HEK293T (cell line): ENCODE measurements at regions not wholly inside any gene's neighbourhood (a gene's known extent, or its start where the extent isn't known, plus 50 kb on each side); places are given as distances from the start of the nearest gene placed in this dataset.

Experiments
- CTCF ChIA-PET: fragments of 350-600 bp; formaldehyde crosslinking; extraction: SDS; loops from one replicate; lab custom pipeline; 2021; ENCODE audit warnings: antibody characterized with exemption, inconsistent platforms; lab: Yijun Ruan, JAX
- POLR2A ChIA-PET: fragments of 350-600 bp; formaldehyde crosslinking; extraction: SDS; loops from one replicate; lab custom pipeline; 2020; ENCODE audit warnings: antibody characterized with exemption, inconsistent platforms; lab: Yijun Ruan, JAX
- DNase-seq: peaks from one replicate; pipeline ENCODE4 v3.0.0; 2012; ENCODE audit warnings: mixed read lengths; ENCODE audit errors: extremely low spot score
- ARNT ChIP-seq: fragments of 450-650 bp; IDR thresholded peaks from 2 replicates; pipeline ENCODE4 v1.6.1; 2017; ENCODE audit warnings: mild to moderate bottlenecking
- BHLHE40 ChIP-seq: fragments of 450-650 bp; IDR thresholded peaks from 2 replicates; pipeline ENCODE4 v1.6.1; 2016; ENCODE audit warnings: mild to moderate bottlenecking, moderate library complexity, borderline replicate concordance
- CTBP1 ChIP-seq: fragments of 450-650 bp; IDR thresholded peaks from 2 replicates; pipeline ENCODE4 v1.6.1; 2016; ENCODE audit warnings: borderline replicate concordance
- ELF4 ChIP-seq: fragments of 450-650 bp; IDR thresholded peaks from 2 replicates; pipeline ENCODE4 v1.6.1; 2017; ENCODE audit warnings: antibody characterized with exemption
- FOXA1 ChIP-seq: fragments of 450-650 bp; IDR thresholded peaks from 2 replicates; pipeline ENCODE4 v1.6.1; 2016; ENCODE audit warnings: mild to moderate bottlenecking
- FOXK2 ChIP-seq: fragments of 450-650 bp; IDR thresholded peaks from 2 replicates; pipeline ENCODE4 v1.6.1; 2016; ENCODE audit warnings: mild to moderate bottlenecking
- FOXM1 ChIP-seq: fragments of 450-650 bp; IDR thresholded peaks from 2 replicates; pipeline ENCODE4 v1.6.1; 2017; ENCODE audit warnings: mild to moderate bottlenecking, borderline replicate concordance
- HDGF ChIP-seq: fragments of 450-650 bp; IDR thresholded peaks from 2 replicates; pipeline ENCODE4 v1.6.1; 2017; ENCODE audit warnings: antibody characterized with exemption, borderline replicate concordance
- L3MBTL2 ChIP-seq: fragments of 450-650 bp; conservative IDR thresholded peaks from 2 replicates; pipeline ENCODE4 v1.6.1; 2016; ENCODE audit warnings: mild to moderate bottlenecking
- LEF1 ChIP-seq: fragments of 450-650 bp; IDR thresholded peaks from 2 replicates; pipeline ENCODE4 v1.6.1; 2017; ENCODE audit warnings: mild to moderate bottlenecking, borderline replicate concordance
- NFRKB ChIP-seq: fragments of 450-650 bp; IDR thresholded peaks from 2 replicates; pipeline ENCODE4 v1.6.1; 2016; ENCODE audit warnings: mild to moderate bottlenecking, moderate library complexity
- PKNOX1 ChIP-seq: fragments of 450-650 bp; IDR thresholded peaks from 2 replicates; pipeline ENCODE4 v1.6.1; 2016
- SP1 ChIP-seq: fragments of 450-650 bp; IDR thresholded peaks from 2 replicates; pipeline ENCODE4 v1.6.1; 2017
- SUZ12 ChIP-seq: fragments of 450-650 bp; IDR thresholded peaks from 2 replicates; pipeline ENCODE4 v1.6.1; 2016; ENCODE audit warnings: mild to moderate bottlenecking
- TARDBP ChIP-seq: fragments of 450-650 bp; IDR thresholded peaks from 2 replicates; pipeline ENCODE4 v1.6.1; 2016
- ZNF384 ChIP-seq: fragments of 450-650 bp; IDR thresholded peaks from 2 replicates; pipeline ENCODE4 v1.6.1; 2016

DNA sequence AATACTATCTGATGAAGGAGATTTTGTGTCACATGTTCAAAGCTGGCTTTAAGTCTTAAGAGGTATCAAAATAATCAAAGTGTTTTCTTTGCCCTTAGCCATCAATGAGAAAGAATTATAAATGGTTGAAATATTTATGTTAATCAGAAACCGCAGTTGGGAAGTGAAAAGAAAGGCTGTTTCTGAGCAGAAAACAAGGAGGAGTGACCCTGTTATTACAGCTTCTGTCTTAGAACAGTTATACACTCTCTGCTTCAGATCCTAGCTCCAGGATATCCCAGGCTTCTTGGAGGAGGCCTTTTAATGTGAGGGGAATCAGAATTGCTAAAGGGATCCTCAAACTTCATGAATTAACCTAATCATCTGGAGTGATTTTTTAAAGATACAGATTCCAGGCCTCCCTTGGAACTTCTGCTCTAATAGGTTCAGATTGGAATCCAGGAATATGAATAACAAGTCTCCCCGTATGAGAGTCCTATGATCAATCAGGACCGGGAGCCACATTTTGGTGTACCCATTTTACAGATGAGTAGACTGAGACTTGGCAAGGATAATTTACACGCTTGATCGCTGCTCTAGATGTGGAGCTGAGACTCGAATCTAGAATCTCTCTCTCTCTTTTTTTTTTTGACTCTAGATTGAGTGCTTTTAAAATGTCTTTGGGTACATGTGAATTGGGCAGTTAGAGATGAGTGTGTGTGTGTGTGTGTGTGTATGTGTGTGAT, 50.8 kb upstream of the JAG1 start:
- POLR2A ChIA-PET, result no interaction called here
- CTCF ChIA-PET, result no interaction called here
- no peak for TF ChIP-seq LEF1
- TF ChIP-seq SP1, result no peak
- no peak for TF ChIP-seq PKNOX1
- no peak for TF ChIP-seq TARDBP
- TF ChIP-seq FOXK2, result no peak
- no peak for TF ChIP-seq L3MBTL2
- no peak for TF ChIP-seq ZNF384
- TF ChIP-seq ARNT, result no peak
- TF ChIP-seq FOXM1, result no peak
- TF ChIP-seq CTBP1, result no peak
- no peak for TF ChIP-seq NFRKB
- TF ChIP-seq HDGF, result no peak
- no peak for TF ChIP-seq SUZ12
- DNase-seq, result no peak

DNA sequence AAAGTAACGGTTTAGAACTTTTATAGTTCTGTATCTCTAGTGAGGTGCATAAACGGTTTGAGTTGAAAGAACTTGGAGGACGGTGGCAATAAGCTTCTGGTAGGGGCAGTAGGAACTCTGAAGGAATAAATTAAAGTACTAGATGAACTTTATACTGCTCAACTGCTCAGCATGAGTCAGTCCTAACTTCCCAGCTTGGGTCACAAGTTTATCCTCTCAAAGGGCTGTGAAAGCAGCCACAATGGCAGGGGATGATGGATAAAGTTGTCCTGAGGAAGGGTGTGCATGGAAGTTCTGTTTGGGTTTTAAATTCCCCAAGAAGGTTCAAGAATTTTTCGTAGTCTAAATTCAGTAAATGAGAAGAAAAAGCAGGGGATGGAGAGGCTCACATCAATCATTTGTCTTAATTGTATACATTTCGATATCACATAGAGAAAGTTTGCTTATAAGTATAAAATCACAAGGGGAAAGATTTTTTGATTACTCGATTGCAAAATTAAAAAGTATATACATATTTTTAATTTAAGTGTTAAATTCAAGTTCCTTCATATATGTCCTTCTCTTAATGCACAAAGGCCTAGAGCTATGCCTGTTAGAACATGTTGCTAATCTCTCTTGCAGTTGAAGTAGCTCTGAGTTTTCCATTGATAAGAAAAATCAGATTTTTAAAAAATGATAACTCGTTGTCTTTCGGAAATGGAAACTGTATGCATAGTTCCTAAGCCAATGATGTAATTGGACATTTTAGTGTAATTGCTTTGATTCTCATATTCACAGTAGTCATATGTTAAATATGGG, 55.3 kb upstream of the JAG1 start:
- DNase-seq, result no peak
- no peak for TF ChIP-seq ARNT
- TF ChIP-seq NFRKB, result no peak
- ChIA-PET CTCF (interaction anchor here (0.8 kb wide), 1 partner anchor 163 kb away, joined by 3 read pairs; no protein-coding TSS in a partner anchor), POLR2A (no interaction called here)

DNA sequence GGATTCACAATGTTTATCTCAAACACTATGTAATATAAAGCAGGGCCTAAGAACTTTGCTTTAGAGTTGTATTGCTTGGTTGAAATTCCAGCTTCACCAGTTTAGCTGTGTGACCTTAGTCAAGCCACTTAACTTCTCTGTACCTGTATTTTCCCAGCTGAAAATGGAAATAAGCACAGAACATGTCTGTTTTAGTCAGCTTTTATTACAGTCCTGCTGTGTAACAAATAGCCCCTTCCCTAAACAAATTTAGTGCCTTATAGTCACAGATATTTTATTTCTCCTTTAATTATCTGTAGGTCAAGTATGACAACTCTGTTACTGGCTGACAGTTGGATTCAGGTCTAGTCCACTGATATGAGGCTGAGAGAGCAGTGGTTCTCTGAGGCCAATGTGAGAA, 56.0 kb upstream of the JAG1 start:
- no peak for TF ChIP-seq SUZ12
- TF ChIP-seq ELF4, result no peak
- TF ChIP-seq ZNF384, result no peak
- TF ChIP-seq NFRKB, result no peak
- TF ChIP-seq LEF1, result no peak
- no peak for TF ChIP-seq FOXK2
- TF ChIP-seq HDGF, result no peak
- TF ChIP-seq PKNOX1, result no peak
- TF ChIP-seq L3MBTL2, result no peak
- POLR2A ChIA-PET, result no interaction called here

GRCh38 chr20:10730629-10731183, 56.9 kb upstream of the JAG1 start:
- CTCF ChIA-PET, result no interaction called here
- POLR2A ChIA-PET, result no interaction called here
- DNase-seq, result no peak

More for the DNA sequence above, 56.0 kb upstream of the JAG1 start:
- CTCF ChIA-PET, result no interaction called here
- DNase-seq, result no peak

DNA sequence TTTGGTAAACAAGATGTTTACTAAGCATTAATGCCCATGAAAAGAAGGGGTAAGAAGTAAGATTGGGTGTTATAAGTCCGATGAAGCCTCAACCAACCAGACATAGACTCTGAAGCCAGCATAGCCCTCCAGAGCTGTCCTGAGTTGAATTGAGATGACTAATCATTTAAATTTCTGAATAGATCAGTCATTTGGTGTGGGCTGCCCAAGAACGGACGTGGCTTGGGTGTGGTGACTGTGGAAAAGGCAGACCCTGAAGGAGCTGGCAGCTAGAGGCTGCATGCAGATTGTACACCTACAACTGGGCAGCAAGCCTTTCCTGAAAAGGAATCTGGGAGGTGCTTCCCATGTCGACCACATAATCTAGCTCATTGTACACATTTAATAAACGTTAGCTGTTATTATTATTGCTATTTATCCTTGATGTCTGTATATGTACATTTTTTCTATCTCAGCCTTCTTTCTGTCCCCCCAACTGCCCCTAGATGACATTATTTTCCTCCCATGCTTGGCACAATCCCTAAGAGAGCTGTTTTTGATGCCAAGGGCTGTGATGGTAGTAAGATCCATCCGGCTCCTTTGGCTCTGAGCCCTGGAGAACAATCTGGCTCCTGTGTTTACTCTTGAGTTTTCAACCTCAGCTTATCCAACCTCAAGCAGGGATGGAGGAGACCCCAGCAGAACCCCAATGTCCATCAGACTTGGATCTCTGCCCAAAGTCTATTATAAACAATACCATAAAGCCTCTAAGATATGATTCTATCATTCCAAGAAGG, 57.6 kb upstream of the JAG1 start:
- ChIA-PET POLR2A (no interaction called here), CTCF (no interaction called here)
- no peak for DNase-seq
- TF ChIP-seq ARNT (no peak), PKNOX1 (no peak), FOXM1 (no peak), L3MBTL2 (no peak), BHLHE40 (no peak), NFRKB (no peak), TARDBP (no peak), SP1 (no peak), ZNF384 (no peak), CTBP1 (no peak), LEF1 (no peak), FOXK2 (no peak), SUZ12 (no peak), HDGF (no peak), ELF4 (no peak), FOXA1 (no peak)

More at GRCh38 chr20:10730629-10731183, 56.9 kb upstream of the JAG1 start:
- TF ChIP-seq LEF1 (no peak), L3MBTL2 (no peak), BHLHE40 (no peak)

- TF ChIP-seq BHLHE40, result no peak
- no peak for TF ChIP-seq FOXK2
- TF ChIP-seq SP1, result no peak
- no peak for TF ChIP-seq FOXM1
- no peak for TF ChIP-seq HDGF
- TF ChIP-seq LEF1, result no peak
- DNase-seq, result no peak
- ChIA-PET CTCF (no interaction called here), POLR2A (no interaction called here)
Measured at GRCh38 chr20:10733122-10733521, 59.3 kb upstream of the JAG1 start.
